ENCODE measurements at regions not wholly inside any gene's neighbourhood (a gene's known extent, or its start where the extent isn't known, plus 50 kb on each side); places are given as distances from the start of the nearest gene placed in this dataset.

DNA sequence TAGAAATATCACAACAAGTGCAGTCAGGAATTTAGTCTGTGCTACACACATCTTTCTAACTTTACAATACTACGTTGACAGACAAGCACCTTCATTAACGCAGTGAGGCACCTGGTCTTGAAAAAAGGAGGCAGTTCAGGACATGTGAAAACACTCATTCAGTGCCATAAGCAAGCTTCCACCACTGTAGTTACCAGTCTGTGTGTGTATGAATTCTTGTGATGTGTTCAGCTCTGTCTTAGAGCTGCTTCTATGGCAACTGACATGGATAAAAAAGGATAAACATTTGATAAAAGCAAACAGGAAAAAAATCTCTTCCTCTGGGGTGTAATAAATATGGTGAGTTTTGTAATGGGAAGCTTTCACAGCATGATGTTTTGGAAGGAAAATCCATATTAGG, 623.8 kb upstream of the NXPH2 start:
- no peak for DNase-seq
- no peak for ATAC-seq (ENCODE audit: poor library complexity)
- intact Hi-C loops (cut with DNase I) = no loop called here

DNA sequence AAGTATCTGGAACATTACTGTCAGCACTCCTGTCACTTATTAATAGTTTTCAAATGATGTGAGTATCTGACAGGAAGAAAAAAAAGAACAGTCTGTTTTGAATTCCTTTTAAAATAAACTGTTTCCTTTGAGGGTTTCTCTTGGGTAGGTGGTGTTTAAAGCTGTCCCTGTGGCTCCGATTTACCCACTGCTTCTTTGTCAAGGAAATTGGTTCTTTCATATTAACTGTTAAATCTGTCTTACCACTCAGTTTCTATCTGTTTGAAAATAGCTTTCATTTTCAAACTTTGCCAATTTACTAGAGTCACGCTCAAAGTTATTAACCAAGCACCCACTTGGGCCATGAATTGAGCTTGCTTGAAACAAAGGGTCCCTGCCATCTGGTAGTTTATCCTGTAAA, 614.6 kb upstream of the NXPH2 start:
- no peak for DNase-seq
- intact Hi-C loops (cut with DNase I) = no loop called here

DNA sequence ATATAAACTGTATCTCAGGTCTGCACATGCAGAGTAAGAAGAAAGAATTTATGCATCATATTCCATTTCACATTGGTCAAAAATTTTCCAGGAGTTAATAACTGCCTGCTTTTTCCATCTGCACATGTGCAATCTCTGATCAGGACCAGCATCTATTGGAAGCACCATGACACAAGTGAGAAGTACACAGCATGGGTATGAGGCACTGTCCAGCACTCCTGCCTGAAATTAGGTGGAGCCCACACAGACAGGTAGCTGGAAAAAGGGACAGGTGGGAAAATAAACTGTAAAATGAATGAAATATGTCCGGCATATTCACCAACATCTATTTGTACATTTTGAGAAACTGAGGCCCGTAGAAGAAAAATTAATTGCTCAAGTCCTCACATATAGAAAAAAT, 609.2 kb upstream of the NXPH2 start:
- intact Hi-C loops (cut with DNase I) = no loop called here
- no peak for ATAC-seq (ENCODE audit: poor library complexity)
- no peak for DNase-seq

More for the DNA sequence above, 614.6 kb upstream of the NXPH2 start:
- no peak for ATAC-seq (ENCODE audit: poor library complexity)

DNA sequence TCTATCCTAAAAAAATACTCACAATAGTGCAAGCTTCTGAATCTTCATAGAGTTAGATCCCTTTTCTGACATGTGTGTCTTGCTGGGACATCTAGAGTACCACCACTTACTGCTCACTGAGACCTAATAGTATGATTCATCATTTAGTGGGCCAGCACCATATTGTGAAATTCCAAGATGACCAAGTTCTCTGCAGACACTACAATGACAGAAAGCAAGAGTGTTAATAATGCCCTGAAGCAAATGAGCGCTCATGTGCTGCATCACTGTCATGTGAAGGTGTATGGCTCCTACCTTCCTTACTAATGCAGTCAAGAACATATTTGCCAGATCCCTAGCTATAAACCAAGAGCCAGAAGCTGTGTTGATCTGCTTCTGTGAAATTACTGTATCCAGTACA, 606.2 kb upstream of the NXPH2 start:
- intact Hi-C loops (cut with DNase I) = no loop called here
- ATAC-seq (ENCODE audit: poor library complexity) (no peak), DNase-seq (no peak)

DNA sequence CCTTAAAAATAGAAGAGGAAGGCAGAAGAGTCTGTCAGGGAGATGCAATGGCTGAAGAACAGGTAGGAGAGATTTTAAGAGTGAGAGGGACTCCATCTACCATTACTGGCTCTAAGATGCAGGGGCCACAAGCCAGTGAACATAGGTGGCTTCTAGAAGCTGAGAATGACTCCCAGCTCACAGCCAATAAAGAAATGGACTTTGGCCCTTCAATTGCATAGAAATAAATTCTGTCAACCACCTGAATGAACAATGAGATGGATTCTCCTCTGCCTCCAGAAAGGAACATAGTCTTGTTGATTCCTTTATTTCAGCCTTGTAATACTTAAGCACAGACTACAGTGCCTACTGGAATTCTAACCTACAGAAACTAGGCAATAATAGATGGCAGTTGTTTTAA, 603.3 kb upstream of the NXPH2 start:
- DNase-seq = no peak
- no peak for ATAC-seq (ENCODE audit: poor library complexity)
- intact Hi-C loops (cut with DNase I) = no loop called here

DNA sequence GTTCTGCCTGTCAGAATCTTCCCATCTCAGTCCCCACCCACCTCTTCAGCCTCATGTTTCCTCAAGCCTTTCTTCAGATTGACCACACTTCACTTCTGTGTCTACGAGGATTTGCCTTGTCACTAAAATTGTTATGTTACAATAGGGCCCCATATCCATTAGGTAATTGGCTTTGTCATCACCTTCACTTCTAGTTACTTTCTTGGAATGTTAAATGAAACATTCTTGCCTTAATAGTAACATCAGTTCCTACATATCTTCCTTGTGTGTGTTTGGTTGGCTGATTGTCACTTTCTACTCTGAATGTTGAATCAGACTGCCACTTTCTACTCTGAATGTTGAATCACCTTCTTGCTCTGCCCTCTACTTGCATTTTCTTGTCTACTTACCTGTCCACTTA, 599.9 kb upstream of the NXPH2 start:
- DNase-seq = no peak
- ATAC-seq (ENCODE audit: poor library complexity) = no peak
- intact Hi-C loops (cut with DNase I) = no loop called here

DNA sequence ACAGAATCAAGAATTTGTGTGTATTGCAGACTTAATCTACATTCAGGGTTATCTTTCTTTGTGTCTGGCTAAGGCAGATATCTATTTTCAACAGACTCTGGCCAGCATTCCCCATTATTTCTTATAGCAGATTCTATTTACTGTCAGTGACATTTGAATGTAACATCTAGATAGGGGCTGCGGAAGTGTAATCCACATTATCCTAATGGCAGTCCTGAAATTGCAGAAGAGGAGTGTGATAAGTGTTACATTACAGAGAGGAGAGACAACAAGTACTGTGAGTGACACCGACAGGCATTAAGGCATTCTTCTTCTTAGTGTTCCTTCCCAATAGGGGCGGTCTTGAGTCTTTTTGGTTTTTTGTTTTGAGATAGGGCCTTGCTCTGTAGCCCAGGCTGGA, 598.2 kb upstream of the NXPH2 start:
- DNase-seq (no peak), ATAC-seq (ENCODE audit: poor library complexity) (no peak)
- intact Hi-C loops (cut with DNase I) = no loop called here

DNA sequence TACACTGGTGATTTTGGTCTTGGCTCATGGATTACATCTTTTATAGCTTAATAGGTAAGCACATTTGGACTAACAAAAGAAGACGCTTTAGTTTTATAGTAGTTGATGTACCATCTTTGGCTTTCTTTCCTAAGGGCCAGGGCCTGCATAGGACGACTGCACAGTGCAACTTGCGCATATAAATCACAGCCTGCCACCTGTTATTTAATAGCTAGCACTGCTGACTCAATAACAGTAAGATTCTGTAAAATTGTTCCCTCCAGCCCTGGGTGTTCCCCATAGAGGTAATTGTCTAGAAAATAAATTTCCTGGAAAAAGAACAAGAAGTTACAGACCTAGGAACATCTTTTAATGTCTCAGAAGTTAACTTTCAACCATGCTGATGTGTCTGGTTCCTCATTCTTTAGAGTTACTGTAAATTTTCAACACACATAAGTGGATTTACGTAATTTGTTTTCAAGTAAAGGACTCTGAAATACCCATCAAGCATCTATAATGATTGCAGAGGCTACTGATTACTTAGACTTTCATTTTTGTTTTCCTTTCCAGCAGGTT, 594.2 kb upstream of the NXPH2 start:
- ATAC-seq (ENCODE audit: poor library complexity) = no peak
- no peak for DNase-seq
- intact Hi-C loops (cut with DNase I) = no loop called here

DNA sequence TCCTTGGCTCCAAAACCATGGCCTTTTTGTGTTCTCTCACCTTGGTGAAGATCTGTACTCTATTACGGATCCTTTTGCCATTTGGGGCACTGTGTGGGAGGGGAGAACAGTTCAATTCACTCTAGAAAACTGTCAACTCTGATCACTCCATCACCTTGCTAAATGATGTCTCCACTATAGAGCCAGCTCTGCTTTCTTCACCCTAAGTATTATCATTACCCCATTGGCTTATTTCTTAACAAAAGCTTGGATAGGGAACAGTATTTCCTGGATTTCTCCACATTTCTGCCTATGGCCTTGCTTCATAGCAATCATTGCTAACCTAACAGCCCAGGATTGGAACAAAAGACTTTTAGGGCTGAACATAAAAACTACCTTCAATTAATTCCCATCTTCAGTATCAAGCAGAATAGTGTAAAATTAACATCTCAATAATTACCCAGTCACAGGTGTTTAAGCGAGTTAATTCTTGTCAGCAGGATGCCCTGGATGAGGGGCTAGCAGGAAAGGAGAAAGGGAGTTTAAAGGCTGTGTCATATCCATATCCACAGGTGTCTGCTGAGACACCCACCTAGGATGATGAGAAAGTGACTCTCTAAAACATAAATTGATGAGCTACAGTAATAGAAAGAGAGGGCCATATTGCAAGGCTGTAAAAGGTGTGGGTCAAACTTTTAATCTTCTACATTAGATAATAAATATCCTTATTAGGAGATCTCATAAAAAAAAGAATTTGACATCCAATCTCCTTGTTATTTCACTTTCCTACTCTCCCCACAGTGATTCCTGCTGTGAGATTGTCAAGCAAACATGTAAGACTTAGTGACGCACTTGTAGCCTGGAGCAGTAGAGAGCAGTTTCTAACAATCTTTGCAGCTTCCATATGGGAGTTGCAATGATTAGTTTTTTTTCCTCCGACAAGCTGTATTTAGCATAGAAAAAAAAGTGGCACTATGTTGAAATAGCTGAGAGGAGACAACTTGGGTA, 589.5 kb upstream of the NXPH2 start:
- DNase-seq = no peak
- intact Hi-C loops (cut with DNase I) = no loop called here
- ATAC-seq (ENCODE audit: poor library complexity) = no peak

DNA sequence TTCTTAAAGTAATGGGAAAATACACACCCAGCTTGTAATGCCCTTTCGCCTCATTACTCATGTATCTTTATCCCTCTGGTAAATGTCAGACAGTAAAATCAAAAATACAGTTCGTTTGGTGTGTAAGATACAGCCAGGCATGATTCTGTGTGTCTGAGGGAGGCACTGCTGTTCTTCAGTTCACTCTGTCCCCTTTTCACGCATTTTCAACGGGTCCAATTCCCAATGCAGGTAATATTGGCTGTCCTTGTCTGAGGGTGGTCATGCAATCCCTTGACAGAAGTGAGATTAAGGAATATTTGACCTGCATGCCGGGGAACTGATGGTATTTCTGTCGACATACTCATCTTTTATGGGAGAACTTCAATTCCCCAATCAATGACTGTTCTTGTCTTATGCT, 587.2 kb upstream of the NXPH2 start:
- ATAC-seq (ENCODE audit: poor library complexity) (no peak), DNase-seq (no peak)
- intact Hi-C loops (cut with DNase I) = no loop called here

DNA sequence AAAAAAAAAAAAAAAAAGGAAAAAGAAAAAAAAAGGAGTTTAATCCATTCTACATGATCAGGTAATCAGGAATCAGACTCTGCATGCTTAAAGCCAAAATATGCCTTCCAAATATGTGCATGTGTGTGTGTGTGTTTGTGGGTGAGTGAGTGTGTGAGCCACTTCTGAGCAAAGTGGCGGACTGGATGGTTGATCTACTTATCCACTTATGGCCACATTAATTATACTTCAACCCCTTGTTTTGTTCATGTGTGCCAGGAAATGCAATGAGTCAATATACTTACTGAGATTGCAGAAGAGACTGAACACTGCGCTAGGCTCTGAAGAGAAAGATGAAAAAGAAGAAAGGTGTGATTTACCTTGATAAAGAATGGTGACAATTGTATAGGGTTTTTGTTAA, 586.5 kb upstream of the NXPH2 start:
- DNase-seq = no peak
- no peak for ATAC-seq (ENCODE audit: poor library complexity)

DNA sequence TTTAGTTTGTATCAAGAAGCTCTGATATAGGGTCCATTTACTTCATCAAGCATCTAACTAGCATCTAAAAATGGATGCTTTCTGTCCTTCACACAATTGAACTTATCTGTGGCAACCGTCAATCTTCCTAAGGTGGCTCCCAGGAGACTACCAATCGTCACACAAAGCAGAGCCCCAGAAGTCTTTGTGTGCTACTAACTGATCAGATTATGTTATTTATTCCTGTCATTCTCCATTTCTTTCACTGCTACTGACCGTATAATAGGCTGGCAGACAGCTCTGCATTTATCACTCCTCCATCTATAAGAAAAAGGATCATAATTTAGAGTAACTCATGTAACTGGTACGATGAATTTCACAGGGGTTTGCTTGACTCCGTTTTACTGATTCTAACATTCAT, 585.0 kb upstream of the NXPH2 start:
- intact Hi-C loops (cut with DNase I) = no loop called here
- no peak for ATAC-seq (ENCODE audit: poor library complexity)
- no peak for DNase-seq

More for the DNA sequence above, 586.5 kb upstream of the NXPH2 start:
- intact Hi-C loops (cut with DNase I) = no loop called here

DNA sequence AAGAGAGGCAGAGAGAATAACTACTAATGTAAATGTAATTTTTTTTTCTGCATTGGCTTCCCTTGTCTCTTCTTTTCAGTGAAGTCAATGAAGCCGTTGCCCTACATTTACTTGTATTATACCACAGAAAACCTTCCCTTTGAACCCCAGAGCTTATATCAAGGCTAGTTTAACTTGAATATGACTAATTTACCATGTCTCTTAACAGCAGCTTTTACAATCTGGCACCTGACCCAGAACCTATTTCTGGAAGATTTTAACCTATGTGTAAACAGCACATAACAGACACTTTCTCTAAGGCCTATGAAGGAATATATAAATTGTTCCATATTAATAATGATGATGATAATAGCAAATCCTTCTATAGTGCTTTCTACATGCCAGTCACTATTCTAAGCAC, 580.5 kb upstream of the NXPH2 start:
- intact Hi-C loops (cut with DNase I) = no loop called here
- no peak for ATAC-seq (ENCODE audit: poor library complexity)
- DNase-seq = no peak

DNA sequence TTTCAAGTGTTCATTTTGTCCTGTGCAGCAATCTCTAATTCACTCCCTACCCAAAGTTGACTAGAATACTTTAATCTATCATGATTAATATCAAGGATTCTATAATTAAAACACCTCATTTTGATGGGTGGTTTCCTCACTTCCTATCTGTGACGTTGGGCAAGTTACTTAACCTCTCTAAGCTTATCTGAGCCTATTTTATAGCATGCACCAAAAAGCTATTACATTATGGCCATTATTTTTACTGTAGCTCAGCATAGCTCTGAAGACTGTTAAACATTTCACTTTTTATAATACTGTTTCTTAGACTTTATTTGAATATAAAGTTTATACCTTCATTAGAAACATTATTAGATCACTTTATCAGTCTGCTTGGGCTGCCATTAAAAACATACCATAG, 579.6 kb upstream of the NXPH2 start:
- no peak for DNase-seq
- intact Hi-C loops (cut with DNase I) = no loop called here
- ATAC-seq (ENCODE audit: poor library complexity) = no peak

DNA sequence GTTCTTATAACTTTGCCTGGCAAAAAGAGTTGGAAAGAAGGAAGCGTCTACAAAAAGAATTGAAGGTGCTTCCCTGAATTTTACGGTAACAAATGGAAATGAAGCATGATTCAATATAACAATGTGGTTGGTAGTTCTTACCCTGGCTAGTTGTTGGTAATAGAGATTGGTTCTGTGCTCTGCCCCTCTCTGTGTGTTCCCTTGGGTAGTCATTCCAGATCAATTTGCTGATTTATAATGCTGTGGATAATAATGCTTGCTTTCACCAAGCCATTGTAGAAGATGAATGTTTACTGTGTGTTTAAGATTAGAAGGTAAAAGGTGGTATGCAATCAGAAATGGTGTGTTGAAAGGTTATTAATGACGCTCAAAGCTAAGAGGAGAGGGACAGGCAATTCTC, 577.8 kb upstream of the NXPH2 start:
- DNase-seq (no peak), ATAC-seq (ENCODE audit: poor library complexity) (no peak)
- intact Hi-C loops (cut with DNase I) = no loop called here

DNA sequence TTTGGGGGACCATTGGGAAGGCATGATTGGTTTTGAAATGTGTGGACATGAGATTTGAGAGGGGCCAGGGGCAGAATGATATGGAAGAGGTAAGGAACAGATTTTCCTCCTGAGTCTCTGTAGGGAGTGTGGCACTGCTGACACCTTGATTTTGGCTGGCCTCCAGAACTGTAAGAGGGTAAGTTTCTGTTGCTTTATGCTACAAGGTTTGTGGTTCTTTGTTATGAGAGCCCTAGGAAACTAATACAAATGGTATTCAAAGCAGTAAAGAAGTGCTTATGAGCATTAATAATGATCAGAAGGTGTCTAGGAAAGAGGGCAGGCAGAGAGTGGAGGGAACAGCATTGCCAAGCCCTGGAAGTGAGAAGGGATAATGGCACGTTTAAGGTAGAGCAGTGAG, 574.3 kb upstream of the NXPH2 start:
- ATAC-seq (ENCODE audit: poor library complexity) = no peak

DNA sequence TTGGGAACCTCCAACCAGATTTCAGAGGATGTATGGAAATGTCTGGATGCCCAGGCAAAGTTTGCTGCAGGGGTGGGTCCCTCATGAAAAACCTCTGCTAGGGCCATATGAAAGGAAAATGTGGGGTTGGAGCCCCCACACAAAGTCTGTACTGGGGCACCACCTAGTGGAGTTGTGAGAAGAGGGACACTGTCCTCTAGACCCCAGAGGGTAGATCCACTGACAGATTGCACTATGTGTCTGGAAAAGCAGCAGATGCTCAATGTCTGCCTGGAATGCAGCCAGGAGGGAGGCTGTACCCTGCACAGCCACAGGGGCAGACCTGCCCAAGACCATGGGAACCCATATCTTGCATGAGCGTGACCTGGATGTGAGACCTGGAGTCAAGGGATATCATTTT, 573.7 kb upstream of the NXPH2 start:
- intact Hi-C loops (cut with DNase I) = no loop called here
- ATAC-seq (ENCODE audit: poor library complexity) = no peak

More for the DNA sequence above, 574.3 kb upstream of the NXPH2 start:
- no peak for DNase-seq
- intact Hi-C loops (cut with DNase I) = no loop called here

DNA sequence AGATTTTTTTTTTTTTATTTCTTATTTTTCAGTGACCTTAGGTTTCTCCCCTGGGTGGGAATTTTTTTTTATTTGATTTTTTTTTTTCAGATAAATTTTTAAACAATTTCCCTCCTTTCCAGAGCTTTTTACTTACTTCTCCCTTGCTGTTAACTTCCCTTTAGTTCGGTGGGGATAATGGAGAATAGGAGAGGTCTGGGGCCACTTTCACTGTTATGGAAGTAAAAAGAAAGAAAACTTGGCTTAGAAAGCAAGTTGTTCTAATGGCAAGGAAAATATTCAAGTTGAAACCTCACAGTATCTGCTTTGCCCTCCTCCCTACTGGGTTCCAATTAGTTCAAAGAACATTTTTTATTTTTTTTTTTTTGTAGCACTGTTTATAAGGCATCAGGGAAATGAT, 537.1 kb upstream of the NXPH2 start:
- ATAC-seq (ENCODE audit: poor library complexity) (no peak), DNase-seq (no peak)
- intact Hi-C loops (cut with DNase I) = no loop called here

More for the DNA sequence above, 573.7 kb upstream of the NXPH2 start:
- no peak for DNase-seq

DNA sequence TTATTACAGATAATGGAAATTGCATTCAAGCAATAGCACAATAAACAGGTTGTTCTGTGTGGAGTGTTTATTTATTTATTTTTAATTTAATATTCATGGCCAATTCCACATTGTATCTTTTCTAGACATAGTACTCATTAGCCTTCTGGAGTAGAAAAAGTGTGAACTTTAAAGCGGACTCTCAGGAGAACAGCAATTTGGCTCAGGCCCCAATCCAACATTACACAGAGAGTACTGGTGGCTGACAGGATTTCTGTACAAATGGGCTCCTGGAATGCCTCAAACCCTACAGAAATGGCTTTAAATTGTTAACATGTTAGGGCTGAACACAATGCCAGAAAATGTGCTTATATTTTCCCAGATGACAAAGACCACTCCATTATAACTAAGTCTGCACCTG, 533.9 kb upstream of the NXPH2 start:
- DNase-seq (no peak), ATAC-seq (ENCODE audit: poor library complexity) (no peak)
- intact Hi-C loops (cut with DNase I) = no loop called here

DNA sequence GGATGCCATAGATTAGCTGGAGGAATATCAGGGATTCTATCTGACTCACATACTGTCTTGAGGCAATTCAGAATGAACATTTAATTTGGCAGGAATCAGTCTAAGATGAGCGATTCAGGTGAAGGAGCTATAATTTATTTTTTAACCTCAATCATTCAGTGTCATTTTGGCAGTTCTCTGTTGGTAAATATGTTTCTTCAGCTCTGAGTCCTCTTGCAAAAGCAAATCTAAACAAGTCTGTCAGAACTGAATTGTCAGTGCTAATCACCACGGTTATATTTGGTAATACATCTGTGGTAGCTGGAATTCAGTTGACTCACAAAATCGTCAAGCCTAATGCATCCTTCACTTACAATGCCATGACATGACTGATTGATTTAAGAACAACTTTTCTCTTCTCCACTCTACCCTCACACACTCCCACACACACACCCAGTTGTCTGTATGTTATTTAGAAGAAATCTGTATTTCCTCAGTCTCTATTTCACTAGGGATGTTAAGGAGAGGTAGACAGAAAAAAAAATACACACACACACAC, 516.6 kb upstream of the NXPH2 start:
- intact Hi-C loops (cut with DNase I) = no loop called here
- DNase-seq = no peak
- no peak for ATAC-seq (ENCODE audit: poor library complexity)

Data from Right ventricle myocardium superior (tissue), 1 donor.